ENCODE measurements at regions not wholly inside any gene's neighbourhood (a gene's known extent, or its start where the extent isn't known, plus 50 kb on each side); places are given as distances from the start of the nearest gene placed in this dataset.

DNA sequence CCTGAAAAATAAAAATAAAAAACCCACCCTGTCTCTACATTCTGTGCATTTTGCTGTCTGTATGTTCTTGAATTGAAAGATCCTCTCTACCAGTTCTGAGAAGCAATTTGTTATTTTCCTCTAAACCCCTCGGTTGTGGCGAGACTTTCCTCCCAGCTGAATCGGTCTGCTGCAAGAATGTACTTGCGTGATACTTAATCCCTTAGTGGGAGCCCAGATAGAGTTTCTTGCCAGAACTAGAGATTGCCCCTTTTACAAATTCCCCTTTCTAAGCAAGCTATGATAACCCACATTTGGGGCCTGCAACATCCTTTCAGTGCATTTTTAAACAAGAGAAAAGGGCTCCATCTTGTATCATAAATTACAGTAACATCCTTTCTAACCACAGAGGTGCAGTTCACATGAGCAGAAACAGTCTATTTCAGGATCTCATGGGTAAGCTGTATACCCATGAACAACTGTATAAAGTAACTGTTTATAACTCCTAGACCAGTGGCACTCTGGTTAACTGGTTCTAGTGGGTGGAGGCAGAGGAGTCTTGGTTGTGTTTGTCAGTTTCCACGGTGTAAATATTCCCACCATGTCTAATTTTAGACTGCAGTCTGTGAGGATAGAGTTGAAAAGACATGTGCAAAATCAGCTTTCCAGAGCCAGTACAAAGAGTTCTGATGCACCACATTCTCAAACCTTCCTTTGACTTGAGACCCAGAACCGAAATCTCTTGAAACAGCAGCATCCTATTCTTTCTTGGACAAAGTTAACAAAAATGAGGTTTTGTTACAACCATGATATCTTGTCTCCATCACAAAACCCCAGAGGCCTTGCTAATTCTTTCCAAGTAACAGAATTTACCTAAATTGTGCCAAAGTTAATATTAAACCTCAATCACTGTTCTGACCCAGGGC is 113.1 kb upstream of the ZNF217 start:
- no peak for DNase-seq (ENCODE audit: extremely low read depth in 1 of 2, low read depth in 1 of 2)

DNA sequence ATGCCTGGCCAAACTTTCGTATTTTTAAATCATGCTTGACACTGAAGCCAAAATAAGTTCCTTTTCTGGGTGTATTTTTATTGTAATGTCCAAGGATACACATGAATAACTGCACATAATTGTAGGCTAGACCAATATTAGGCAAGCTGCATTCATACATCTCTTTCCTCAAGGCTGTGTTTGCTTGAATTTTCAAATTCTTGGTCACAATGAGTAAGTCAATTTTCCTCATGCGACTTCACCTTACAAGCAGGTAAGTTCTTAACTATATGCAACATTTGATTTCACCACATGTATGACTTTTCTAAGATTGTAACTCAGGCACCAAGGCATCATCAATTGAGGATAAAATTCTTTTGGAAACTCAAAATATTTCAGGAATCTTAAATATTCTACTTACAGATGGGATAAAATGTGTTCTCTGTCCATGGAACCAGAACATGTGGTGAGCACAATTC is 112.4 kb upstream of the ZNF217 start:
- DNase-seq (ENCODE audit: extremely low read depth in 1 of 2, low read depth in 1 of 2), result no peak

DNA sequence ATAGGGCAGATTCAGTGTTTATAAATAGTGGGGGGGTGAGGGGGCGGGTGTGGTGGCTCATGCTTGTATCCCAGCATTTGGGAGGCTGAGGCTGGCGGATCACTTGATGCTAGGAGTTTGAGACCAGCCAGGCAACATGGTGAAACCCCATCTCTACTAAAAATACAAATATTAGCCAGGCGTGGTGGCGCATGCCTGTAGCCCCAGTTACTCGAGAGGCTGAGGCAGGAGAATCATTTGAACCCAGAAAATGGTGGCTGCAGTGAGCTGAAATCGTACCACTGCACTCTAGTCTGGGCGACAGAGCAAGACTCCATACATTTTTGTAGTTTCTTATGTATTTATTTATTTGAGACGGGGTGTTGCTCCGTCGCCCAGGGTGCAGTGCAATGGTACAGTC is 109.0 kb upstream of the ZNF217 start:
- DNase-seq (ENCODE audit: extremely low read depth in 1 of 2, low read depth in 1 of 2), result no peak

DNA sequence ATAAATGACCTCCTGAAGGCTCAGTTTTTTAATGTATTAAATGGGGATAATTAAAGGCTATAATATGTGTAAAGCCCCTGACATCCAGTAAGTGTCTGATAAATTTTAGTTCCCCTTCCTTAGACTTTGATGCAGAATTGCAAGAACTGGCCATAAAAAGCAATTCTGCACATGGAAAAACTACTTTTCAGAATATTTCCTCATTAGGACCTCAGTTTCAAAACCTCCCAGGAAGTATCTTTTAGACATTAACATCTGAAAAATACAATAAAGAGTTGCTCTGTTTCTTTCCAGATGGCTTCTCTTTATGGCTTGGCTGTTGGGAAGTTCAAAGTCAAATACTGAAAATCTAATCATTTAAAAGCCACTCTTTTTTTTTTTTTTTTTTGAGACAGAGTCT is 106.3 kb upstream of the ZNF217 start:
- DNase-seq (ENCODE audit: extremely low read depth in 1 of 2, low read depth in 1 of 2), result no peak

DNA sequence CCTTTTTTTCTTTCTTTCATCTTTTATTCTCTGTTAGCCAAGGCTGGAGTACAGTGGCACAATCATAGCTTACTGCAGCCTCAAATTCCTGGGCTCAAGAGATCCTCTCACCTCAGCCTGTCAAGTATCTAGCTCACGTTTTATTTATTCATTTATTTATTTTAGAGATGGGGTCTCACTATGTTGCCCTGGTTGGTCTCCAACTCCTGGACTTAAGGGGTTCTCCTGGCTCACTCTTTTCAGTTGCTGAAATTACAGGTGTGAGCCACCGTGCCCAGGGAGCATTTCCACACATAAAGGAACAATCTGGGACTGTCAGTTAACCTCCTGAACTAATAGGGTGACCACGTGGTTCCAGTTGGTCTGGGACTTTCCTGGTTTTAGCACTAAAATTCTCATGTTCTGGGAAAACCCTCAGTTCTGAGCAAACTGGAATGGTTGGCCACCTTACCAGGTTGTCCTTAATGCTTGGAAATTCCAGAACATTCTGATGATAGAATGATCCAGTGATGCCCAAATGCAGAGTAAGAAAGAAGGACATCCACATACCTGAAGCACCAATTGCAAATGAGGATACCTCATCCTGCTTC is 105.5 kb upstream of the ZNF217 start:
- DNase-seq (ENCODE audit: extremely low read depth in 1 of 2, low read depth in 1 of 2), result no peak

DNA sequence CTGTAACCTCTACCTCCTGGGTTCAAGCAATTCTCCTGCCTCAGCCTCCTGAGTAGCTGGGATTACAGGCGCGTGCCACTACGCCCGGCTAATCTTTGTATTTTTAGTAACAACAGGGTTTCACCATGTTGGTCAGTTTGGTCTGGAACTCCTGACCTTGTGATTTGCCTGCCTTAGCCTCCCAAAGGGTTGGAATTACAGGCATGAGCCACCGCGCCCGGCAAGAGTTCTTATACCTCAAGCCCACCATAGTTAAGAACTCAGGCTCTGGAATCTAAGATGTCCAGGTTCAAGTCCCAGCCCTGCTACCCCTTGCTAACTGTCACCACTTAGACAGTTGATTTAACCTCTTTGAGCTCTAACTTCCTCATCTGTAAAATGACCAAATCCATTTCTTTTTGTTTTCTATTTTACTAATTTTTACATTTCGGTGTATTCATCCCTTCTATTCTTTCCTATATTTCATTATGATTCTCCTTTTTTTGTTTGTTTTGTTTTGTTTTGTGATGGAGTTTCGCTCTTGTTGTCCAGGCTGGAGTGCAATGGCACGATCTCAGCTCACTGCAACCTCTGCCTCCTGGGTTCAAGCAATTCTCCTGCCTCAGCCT is 104.8 kb upstream of the ZNF217 start:
- no peak for DNase-seq (ENCODE audit: extremely low read depth in 1 of 2, low read depth in 1 of 2)

DNA sequence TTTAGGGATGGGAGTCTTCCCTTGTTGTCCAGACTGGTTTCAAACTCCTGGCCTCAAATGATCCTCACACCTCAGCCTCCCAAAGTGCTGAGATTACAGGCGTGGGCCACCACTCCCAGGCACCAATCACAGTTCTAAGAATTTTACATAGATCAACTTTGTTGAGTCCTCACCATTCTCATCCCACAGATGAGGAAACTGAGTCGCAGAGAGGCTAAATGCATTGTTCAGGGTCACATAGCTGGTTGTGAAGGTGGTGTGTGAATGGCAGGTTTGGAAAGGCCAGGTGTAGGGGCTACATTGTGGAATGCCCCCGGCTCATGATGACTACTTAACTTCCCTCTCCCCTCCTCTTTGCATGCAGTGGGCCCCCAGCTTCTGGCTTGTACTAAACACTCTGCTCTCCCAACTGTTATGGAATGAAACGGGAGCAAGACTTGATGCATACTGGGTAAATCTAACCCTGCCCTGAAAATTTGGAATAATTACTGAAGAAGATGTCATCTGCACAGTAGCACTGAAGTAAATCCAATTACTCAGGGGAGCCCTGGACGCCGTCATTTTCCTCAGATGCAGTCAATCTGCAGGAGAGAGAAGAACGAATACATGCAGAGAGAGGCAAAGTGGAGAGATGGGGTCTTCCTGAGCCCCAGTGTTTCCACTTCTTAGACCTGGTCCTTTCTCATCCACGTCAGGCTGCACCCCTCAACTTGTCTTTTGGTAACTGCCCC is 102.3 kb upstream of the ZNF217 start:
- no peak for DNase-seq (ENCODE audit: extremely low read depth in 1 of 2, low read depth in 1 of 2)

DNA sequence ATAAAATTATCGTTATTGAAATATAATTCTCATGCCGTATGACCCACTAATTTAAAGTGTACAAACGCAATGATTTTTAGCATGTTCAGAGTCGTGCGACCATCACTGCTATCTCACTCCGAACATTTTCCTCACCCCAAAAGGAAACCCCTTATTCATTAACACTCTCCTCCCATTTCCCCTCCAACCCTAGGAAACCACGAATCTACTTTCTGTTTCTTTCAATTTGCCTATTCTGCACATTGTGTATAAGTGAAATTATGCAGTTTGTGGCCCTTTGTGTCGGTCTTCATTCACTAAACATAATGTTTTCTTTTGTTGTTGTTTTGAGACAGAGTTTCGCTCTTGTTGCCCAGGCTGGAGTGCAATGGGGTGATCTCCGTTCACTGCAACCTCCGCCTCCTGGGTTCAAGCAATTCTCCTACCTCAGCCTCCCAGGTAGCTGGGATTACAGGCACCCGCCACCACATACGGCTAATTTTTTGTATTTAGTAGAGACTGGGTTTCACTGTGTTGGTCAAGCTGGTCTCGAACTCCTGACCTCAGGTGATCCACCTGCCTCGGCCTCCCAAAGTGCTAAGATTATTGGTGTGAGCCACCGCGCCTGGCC is 99.7 kb upstream of the ZNF217 start:
- DNase-seq (ENCODE audit: extremely low read depth in 1 of 2, low read depth in 1 of 2), result no peak

DNA sequence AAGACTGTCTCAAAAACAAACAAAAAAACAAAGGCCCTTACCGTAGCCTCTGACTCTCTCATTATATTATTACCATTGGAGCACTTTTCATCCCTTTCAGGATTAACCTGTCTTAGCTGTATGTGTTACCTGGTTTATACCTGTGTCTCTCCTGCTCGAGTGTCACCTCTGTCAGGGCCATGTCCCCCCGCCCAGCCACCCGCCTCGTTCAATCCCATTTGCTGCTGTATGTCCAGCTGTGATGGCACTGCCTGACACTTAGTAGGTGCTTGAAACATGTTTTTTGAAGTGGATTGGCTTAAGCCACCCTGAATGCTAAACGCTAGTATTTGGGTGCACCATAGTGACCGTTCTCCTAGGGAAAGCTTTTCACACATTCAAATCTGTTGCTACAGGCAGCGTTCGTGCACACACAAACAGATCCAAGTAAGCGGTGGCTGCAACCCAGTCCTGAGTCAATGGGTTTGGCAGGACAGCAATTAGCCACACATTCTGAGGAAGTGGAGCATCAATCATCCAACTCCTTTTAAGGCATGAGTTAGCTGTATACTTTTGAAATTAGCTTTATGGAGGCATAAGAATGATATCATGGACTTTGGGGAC is 98.9 kb upstream of the ZNF217 start:
- no peak for DNase-seq (ENCODE audit: extremely low read depth in 1 of 2, low read depth in 1 of 2)

DNA sequence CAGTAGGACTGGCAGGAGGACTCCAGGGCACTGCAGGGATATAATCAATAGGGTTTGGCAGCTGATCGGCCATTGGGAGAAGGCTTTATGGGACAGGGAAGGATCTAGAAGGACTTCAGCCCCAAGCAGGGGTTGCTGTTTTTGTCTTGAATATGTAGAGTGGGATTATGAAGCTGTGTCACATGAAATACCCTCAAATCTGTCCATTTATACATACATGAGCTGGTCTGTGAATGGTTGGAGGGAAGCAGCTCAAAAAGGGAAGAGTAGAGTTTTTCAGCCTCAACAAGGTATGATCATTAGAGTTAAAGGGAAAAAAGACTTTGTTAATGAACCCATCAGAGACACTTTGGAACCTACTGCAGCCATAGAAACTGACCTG is 98.2 kb upstream of the ZNF217 start:
- no peak for DNase-seq (ENCODE audit: extremely low read depth in 1 of 2, low read depth in 1 of 2)

DNA sequence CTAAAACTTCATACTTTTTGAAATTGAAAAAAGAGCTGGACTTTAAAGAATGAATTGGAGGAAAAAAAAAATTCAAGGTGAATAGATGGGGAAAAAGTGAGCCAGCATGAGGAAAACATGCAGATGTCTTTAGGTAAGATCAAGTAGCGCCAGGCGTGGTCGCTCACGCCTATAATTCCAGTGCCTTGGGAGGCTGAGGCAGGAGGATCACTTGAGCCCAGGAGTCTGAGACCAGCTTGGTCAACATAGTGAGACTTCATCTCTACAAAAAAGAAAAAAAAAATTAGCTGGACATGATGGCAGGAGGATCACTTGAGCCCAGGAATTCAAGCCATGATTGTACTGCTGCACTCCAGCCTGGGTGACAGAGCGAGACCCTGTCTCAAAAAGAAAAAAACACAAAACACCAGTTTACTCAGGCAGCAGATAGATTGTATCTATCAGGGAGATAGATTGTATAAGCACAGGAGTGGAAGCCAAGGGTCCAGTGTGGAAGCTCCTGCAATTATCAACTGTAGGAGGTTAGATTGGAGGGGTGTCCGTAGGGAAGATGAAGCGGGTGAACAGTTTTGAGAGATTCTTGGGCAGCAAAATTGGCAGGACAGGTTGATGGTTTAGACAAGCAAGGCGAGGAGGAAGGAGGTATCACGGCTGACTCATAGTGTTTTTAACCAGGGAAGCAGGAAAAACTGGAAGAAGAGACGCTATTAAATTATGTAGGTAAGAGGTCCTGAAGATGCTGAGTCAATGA is 97.6 kb upstream of the ZNF217 start:
- no peak for DNase-seq (ENCODE audit: extremely low read depth in 1 of 2, low read depth in 1 of 2)

DNA sequence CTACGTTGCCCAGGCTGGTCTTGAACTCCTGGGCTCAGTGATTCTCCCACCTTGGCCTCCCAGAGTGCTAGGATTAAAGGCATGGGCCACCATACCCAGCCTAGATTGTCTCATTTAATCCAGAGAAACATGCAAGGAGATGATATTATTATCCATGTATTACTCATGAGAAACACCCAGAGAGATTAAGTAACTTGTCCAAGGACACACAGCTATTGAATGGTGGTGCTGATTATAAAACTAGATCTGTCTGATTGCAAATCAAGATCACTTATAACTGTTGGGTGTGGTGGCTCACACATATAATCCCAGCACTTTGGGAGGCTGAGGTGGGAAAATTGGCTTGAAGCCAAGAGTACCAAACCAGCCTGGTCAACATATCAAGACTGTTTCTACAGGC is 94.4 kb upstream of the ZNF217 start:
- no peak for DNase-seq (ENCODE audit: extremely low read depth in 1 of 2, low read depth in 1 of 2)

DNA sequence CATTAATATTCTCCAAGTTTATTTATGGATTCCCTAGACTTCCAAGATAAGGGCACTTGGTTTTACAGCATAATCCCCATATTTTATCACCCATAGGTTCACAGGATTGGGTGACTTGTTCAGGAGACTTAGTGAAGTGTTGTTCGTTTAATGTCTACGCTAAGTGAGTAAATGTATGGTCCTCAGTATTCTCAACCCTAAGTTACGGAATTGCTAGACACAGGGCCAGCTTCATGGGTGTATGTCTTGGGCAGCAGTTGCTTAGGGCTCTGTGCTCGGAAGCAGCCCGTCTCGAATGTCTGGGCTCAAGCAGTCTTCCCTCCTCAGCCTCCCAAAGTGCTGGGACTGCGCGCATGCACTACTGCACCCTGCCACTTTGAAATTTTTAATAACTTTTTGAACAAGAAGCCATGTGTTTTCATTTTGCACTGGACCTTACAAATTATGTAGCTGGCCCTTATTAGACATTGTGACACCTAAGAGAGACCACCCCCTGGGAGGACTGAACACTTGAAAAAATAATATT is 91.5 kb upstream of the ZNF217 start:
- DNase-seq (ENCODE audit: extremely low read depth in 1 of 2, low read depth in 1 of 2), result no peak

DNA sequence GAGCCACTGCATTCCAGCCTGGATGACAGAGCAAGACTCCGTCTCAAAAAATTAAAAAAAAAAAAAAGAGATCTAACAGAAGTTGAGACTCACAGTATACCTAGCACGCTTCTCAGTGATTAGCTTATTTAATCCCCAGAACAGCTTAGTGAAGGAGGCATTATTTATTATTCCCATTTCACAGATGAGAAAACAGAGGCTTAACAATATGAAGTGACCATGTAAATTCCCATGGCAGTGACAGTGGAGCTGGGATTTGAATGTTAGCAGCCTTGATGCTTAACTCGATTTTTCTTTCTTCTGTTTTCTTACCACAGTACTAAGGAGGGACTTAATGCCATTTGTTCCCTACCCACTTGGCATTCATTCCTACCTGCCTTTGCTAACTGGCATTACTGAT is 89.9 kb upstream of the ZNF217 start:
- DNase-seq (ENCODE audit: extremely low read depth in 1 of 2, low read depth in 1 of 2), result no peak

DNA sequence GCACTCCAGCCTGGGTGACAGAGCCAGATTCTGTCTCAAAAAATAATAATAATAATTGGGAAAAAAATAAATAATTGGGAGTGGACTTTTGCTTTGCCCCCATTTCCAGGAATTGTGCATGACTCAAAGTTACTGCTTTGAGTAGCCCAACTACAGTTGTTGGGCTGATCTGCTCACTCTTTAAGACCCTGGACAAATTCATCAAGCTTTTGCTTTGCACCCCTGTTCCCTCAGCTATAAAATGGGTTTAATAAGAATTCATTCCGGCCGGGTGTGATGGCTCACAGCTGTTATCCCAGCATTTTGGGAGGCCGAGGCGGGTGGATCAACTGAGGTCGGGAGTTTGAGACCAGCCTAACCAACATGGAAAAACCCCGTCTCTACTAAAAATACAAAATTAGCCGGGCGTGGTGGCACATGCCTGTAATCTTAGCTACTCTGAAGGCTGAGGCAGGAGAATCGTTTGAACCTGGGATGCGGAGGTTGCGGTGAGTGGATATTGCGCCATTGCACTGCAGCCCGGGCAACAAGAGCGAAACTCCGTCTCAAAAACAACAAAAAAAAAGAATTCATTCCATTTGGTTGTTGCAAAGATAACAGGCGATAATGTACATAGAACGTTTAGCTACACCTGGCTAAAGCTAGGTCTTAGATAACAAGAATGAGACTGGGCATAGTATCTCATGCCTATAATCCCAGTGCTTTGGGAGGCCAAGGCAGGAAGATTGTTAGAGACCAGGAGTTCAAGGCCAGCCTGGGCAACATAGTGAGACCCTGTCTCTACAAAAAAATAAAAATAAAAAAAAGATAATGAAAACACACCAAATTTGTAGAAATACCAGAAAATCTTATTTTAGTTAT is 87.9 kb upstream of the ZNF217 start:
- no peak for DNase-seq (ENCODE audit: extremely low read depth in 1 of 2, low read depth in 1 of 2)

DNA sequence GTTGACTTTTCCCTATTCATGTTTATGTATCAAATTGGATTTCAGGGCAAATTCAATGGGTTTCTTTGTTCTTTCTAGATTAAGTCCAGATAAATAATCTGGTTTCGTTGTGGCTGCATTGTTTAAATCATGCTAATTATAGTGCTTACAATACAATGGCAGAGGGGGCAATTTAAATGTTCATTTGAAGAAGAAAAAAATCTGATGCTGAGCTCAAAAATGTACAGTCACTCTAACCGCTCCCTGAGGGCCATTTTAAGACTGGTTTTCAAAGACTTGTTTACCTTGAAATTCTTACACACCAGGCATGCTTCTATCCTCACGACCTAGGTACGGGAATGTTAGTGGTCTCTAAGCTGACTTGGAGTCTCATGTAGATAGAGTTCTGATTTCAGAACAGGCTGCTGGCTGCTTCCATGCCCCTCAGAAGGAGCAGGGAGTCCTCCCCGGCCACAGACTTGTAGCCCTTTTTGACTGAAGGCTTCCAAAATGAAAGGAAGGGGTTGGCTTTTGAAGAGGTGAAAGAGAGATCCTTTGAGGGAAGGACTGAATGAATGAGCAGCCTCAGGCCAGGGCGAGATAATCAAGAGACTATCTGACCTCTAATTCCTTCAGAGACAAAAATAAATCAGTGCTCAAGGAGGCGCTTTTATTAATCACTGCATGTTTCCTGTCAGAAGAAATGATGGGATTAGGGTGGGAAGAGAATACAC is 86.1 kb upstream of the ZNF217 start:
- no peak for DNase-seq (ENCODE audit: extremely low read depth in 1 of 2, low read depth in 1 of 2)

DNA sequence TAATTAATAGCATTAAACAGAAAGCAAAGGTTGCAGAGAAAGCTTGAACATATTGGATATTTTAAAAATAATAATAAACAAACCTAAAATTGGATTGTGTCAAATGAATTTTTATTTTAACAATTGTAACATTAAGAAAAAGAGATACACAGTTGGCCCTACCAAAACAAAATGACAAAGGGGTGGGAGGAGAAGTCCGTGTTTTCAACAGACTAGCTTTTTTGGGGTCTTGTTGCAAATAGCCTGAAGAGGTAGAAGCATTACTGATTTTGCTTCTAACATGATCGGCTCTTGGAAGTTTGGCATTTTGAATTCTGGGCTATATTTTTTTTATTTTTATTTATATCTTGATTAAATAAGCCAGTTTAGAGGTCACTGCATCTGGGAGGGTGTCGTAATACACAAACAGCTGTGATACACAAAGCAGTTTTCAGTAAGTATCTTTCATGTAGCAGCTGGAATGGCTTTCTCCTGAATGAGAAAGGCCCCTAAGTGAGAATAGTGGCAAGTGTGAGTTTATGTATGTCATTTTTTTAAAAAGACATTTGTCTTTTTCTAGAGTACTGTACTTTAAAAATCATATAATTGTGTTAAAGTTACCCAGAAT is 85.5 kb upstream of the ZNF217 start:
- DNase-seq (ENCODE audit: extremely low read depth in 1 of 2, low read depth in 1 of 2), result no peak
